PC-9 (cell line): ENCODE measurements at regions not wholly inside any gene's neighbourhood (a gene's known extent, or its start where the extent isn't known, plus 50 kb on each side); places are given as distances from the start of the nearest gene placed in this dataset.

ENCODE experiments used
- CTCF ChIP-seq: fragments of 200-600 bp; sonication (generic); conservative IDR thresholded peaks from 2 replicates; pipeline ENCODE4 v1.6.1; 2017; ENCODE audit warnings: mixed run types, antibody characterized with exemption, mild to moderate bottlenecking, moderate library complexity
- EZH2 ChIP-seq: fragments of 200-600 bp; sonication (generic); IDR thresholded peaks from 2 replicates; pipeline ENCODE4 v1.8.0; 2017; ENCODE audit warnings: antibody characterized with exemption, low read depth

- TF ChIP-seq CTCF (no peak), EZH2 (no peak)
Measured at GRCh38 chr16:25426829-25427228, 169.2 kb upstream of the ZKSCAN2 start.
